GM18873 (cell line): ENCODE measurements at regions not wholly inside any gene's neighbourhood (a gene's known extent, or its start where the extent isn't known, plus 50 kb on each side); places are given as distances from the start of the nearest gene placed in this dataset.
"Not testable (repeated sequence)": the region's sequence is repeated elsewhere in the genome, so short reads cannot be mapped to it uniquely, and the experiment has no call there.

Experiments
- ATAC-seq: cut with Tn5 transposase; IDR thresholded peaks from one replicate; pipeline ENCODE4 v1.9.1; 2021; ENCODE audit warnings: mild to moderate bottlenecking, moderate library complexity, moderate number of reproducible peaks; ENCODE audit not compliant: unreplicated experiment, low FRiP score

GRCh38 chr5:16987776-16988175 is 51.7 kb upstream of the MYO10 start:
- no peak for ATAC-seq

GRCh38 chr5:16990817-16991520 is 54.9 kb upstream of the MYO10 start:
- ATAC-seq = not testable (repeated sequence)

GRCh38 chr5:16992006-16992405 is 55.9 kb upstream of the MYO10 start:
- no peak for ATAC-seq

- ATAC-seq = no peak
Measured at GRCh38 chr5:16992444-16992843, 56.4 kb upstream of the MYO10 start.

- ATAC-seq = no peak
Measured at GRCh38 chr5:16994565-16994964, 58.5 kb upstream of the MYO10 start.

GRCh38 chr5:16995372-16995771 is 59.3 kb upstream of the MYO10 start:
- no peak for ATAC-seq

- no peak for ATAC-seq
Measured at GRCh38 chr5:17000291-17000939, 64.3 kb upstream of the MYO10 start.

GRCh38 chr5:17001428-17001827 is 65.3 kb upstream of the MYO10 start:
- no peak for ATAC-seq

GRCh38 chr5:17004441-17005106 is 68.5 kb upstream of the MYO10 start:
- no peak for ATAC-seq

GRCh38 chr5:17005107-17005828 is 69.2 kb upstream of the MYO10 start:
- ATAC-seq = no peak

GRCh38 chr5:17012289-17012688 is 76.2 kb upstream of the MYO10 start:
- no peak for ATAC-seq

- ATAC-seq = no peak
Measured at GRCh38 chr5:17014686-17015085, 78.6 kb upstream of the MYO10 start.

- ATAC-seq = no peak
Measured at GRCh38 chr5:17018871-17019270, 82.8 kb upstream of the MYO10 start.

- no peak for ATAC-seq
Measured at GRCh38 chr5:17019324-17019723, 83.2 kb upstream of the MYO10 start.

GRCh38 chr5:17020678-17021601 is 84.9 kb upstream of the MYO10 start:
- ATAC-seq = no peak

GRCh38 chr5:17021602-17021932 is 85.5 kb upstream of the MYO10 start:
- no peak for ATAC-seq

- ATAC-seq = no peak
Measured at GRCh38 chr5:17022296-17022695, 86.2 kb upstream of the MYO10 start.

- no peak for ATAC-seq
Measured at GRCh38 chr5:17024686-17025180, 88.6 kb upstream of the MYO10 start.

- not testable (repeated sequence) for ATAC-seq
Measured at GRCh38 chr5:17031659-17032277, 95.7 kb upstream of the MYO10 start.
